Mesenchymal stem cell (in vitro differentiated cells and primary cell): ENCODE measurements at regions not wholly inside any gene's neighbourhood (a gene's known extent, or its start where the extent isn't known, plus 50 kb on each side); places are given as distances from the start of the nearest gene placed in this dataset.

Source experiments
- DNase-seq: peaks from one replicate; pipeline ENCODE4 v3.0.0-alpha.2; 2013
- H2AFZ ChIP-seq: one replicate; pipeline ENCODE4 v1.6.1; 2013; ENCODE audit warnings: low read depth, mild to moderate bottlenecking, control low read depth, inconsistent platforms, low read length, moderate library complexity
- H2AK5ac ChIP-seq: 2 replicates; pipeline ENCODE4 v1.6.1; 2013; ENCODE audit warnings: low read length, moderate library complexity, mild to moderate bottlenecking, inconsistent platforms; ENCODE audit not compliant: severe bottlenecking
- H2BK120ac ChIP-seq: one replicate; pipeline ENCODE4 v1.6.1; 2013; ENCODE audit warnings: low read depth, mild to moderate bottlenecking, inconsistent platforms, low read length, moderate library complexity
- H2BK12ac ChIP-seq, 2 experiments: one replicate each; pipeline ENCODE4 v1.6.1; 2013; ENCODE audit warnings: inconsistent platforms in 2 of 2, low read length in 2 of 2, mild to moderate bottlenecking in 2 of 2, moderate library complexity in 2 of 2, control low read depth in 1 of 2
- H2BK15ac ChIP-seq: one replicate; pipeline ENCODE4 v1.6.1; 2013; ENCODE audit warnings: mild to moderate bottlenecking, low read depth, inconsistent platforms; ENCODE audit not compliant: poor library complexity, severe bottlenecking
- H2BK5ac ChIP-seq: 2 replicates; pipeline ENCODE4 v1.6.1; 2013; ENCODE audit warnings: low read depth, mild to moderate bottlenecking, low read length, control low read depth, inconsistent platforms; ENCODE audit not compliant: poor library complexity, severe bottlenecking
- H3K14ac ChIP-seq, 2 experiments: one replicate each; pipeline ENCODE4 v1.6.1; 2013; ENCODE audit warnings: inconsistent platforms in 2 of 2, low read length in 2 of 2, control low read depth in 1 of 2, mild to moderate bottlenecking in 1 of 2, moderate library complexity in 1 of 2
- H3K18ac ChIP-seq, 2 experiments: one replicate each; pipeline ENCODE4 v1.6.1; 2013; ENCODE audit warnings: inconsistent platforms in 2 of 2, low read length in 2 of 2, control low read depth in 1 of 2, low read depth in 1 of 2, mild to moderate bottlenecking in 1 of 2
- H3K23ac ChIP-seq, 2 experiments: one replicate each; pipeline ENCODE4 v1.6.1; 2013; ENCODE audit warnings: inconsistent platforms in 2 of 2, low read length in 2 of 2, mild to moderate bottlenecking in 2 of 2, moderate library complexity in 2 of 2, control low read depth in 1 of 2
- H3K27ac ChIP-seq: 2 replicates; pipeline ENCODE4 v1.5.1; 2013; ENCODE audit warnings: mild to moderate bottlenecking, moderate library complexity, low read length, control low read depth, inconsistent platforms; ENCODE audit not compliant: poor library complexity, severe bottlenecking
- H3K27me3 ChIP-seq, 2 experiments: 2 replicates each; pipeline versions ENCODE4 v1.6.1 to v1.7.0; 2013; ENCODE audit warnings: low read length in 2 of 2, mild to moderate bottlenecking in 2 of 2, moderate library complexity in 2 of 2, control low read depth in 1 of 2, inconsistent platforms in 1 of 2; ENCODE audit not compliant: control insufficient read depth in 1 of 2, insufficient read depth in 1 of 2
- H3K36me3 ChIP-seq, 2 experiments: 2 replicates each; pipeline versions ENCODE4 v1.6.1 to v1.7.0; 2013; ENCODE audit warnings: low read length in 2 of 2, control low read depth in 1 of 2, inconsistent platforms in 1 of 2, low read depth in 1 of 2, mild to moderate bottlenecking in 1 of 2; ENCODE audit not compliant: insufficient read depth in 2 of 2, control insufficient read depth in 1 of 2
- H3K4ac ChIP-seq, 2 experiments: one replicate each; pipeline ENCODE4 v1.6.1; 2013; ENCODE audit warnings: inconsistent platforms in 2 of 2, low read length in 2 of 2, mild to moderate bottlenecking in 2 of 2, moderate library complexity in 2 of 2, control low read depth in 1 of 2, low read depth in 1 of 2
- H3K4me1 ChIP-seq: 2 replicates; pipeline ENCODE4 v1.6.1; 2013; ENCODE audit warnings: low read depth, low read length, control low read depth; ENCODE audit not compliant: control insufficient read depth, insufficient read depth
- H3K4me2 ChIP-seq: 2 replicates; pipeline ENCODE4 v1.6.1; 2013; ENCODE audit warnings: low read length, mild to moderate bottlenecking, inconsistent platforms; ENCODE audit not compliant: poor library complexity, severe bottlenecking
- H3K4me3 ChIP-seq, 2 experiments: 2 replicates each; pipeline versions ENCODE4 v1.5.1 to v1.7.0; 2013; ENCODE audit warnings: low read length in 2 of 2, mild to moderate bottlenecking in 2 of 2, control low read depth in 1 of 2, low read depth in 1 of 2; ENCODE audit not compliant: insufficient read depth in 1 of 2
- H3K79me1 ChIP-seq: replicated peaks from 2 replicates; pipeline ENCODE4 v1.6.1; 2013; ENCODE audit warnings: mild to moderate bottlenecking, control low read depth, low read length, inconsistent platforms; ENCODE audit not compliant: poor library complexity, severe bottlenecking
- H3K9ac ChIP-seq: 2 replicates; pipeline ENCODE4 v1.7.0; 2013; ENCODE audit warnings: mild to moderate bottlenecking, low read length, moderate library complexity
- H3K9me3 ChIP-seq: 2 replicates; pipeline ENCODE4 v1.7.0; 2013; ENCODE audit warnings: mild to moderate bottlenecking, low read length; ENCODE audit not compliant: control insufficient read depth
- H4K8ac ChIP-seq: one replicate; pipeline ENCODE4 v1.6.1; 2013; ENCODE audit warnings: inconsistent platforms, mild to moderate bottlenecking, low read length, moderate library complexity
- H4K91ac ChIP-seq: one replicate; pipeline ENCODE4 v1.6.1; 2013; ENCODE audit warnings: mild to moderate bottlenecking, low read length, inconsistent platforms
- WGBS: methylation state at CpG from one replicate; pipeline ENCODE4 v1.1.7; 2013; ENCODE audit warnings: mixed read lengths; 5-methylcytosine and 5-hydroxymethylcytosine counted together

DNA sequence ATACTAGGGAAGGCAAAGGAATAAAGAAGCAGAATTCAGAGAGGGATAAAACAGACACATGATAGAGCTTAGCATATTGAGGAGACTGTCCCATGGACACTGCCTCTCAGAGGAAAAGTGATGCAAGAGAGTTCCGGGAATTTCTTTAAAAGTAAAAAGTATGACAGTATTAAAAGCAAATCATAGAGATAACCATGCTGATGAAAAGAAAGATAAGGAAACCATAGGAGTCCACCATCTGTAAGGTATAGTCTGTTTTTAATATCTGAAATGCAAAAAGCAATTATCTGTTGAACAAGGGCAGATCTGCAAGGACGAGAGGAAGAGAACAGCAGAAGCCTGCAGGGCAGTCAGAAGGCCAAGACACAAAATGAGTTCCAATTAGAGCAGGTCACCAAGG lies 495.9 kb upstream of the GOLIM4 start:
- Histone ChIP-seq H3K14ac (no peak overlapping the region), H3K9me3 (no peaks in the 10 kb centered on the region), H2AFZ (no peak overlapping the region), H3K79me1 (no peaks in the 10 kb centered on the region), H2BK5ac (no peak overlapping the region), H3K23ac (no peak overlapping the region), H3K4ac (no peak overlapping the region), H3K4me1 (no peaks in the 10 kb centered on the region), H4K91ac (no peak overlapping the region), H3K27me3 (no peaks in the 10 kb centered on the region), H3K9ac (no peak overlapping the region), H4K8ac (no peak overlapping the region), H3K4me2 (no peak overlapping the region), H3K36me3 (no peaks in the 10 kb centered on the region), H3K18ac (no peak overlapping the region), H2AK5ac (no peak overlapping the region), H2BK120ac (no peak overlapping the region), H2BK12ac (no peak overlapping the region), H3K4me3 (no peak overlapping the region), H3K27ac (no peak overlapping the region), H2BK15ac (no peak overlapping the region)
- 79% methylated on average over 2 of the region's 2 CpGs for WGBS
- DNase-seq, result no peak

DNA sequence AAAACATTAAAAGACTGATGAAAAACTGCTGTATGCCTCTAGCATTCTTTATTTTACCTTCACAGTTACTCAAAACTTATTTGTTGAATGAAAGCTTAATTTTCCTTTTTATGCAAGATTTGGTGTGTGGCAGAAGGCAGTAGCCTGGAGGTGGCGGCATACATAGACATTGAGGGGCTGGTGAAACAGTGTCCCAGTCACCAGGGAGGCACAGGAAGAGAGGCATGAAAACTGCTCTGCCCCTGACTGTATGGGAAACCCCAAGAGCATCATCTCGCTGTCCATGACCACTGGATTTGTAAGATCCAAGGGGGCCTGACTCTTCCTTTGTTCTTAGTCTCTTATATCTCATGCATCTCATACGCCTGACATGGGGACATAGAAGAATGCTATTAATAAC lies 493.7 kb upstream of the GOLIM4 start:
- no peaks in the 10 kb centered on the region for H3K36me3 ChIP-seq
- H3K23ac ChIP-seq, result no peak overlapping the region
- no peak overlapping the region for H4K8ac ChIP-seq
- H3K4me3 ChIP-seq, result no peak overlapping the region
- H3K4ac ChIP-seq, result no peak overlapping the region
- H2BK12ac ChIP-seq, result no peak overlapping the region
- no peak for DNase-seq
- no peaks in the 10 kb centered on the region for H3K4me1 ChIP-seq
- no peak overlapping the region for H3K9ac ChIP-seq
- H3K18ac ChIP-seq, result no peak overlapping the region
- 97% methylated on average over 1 of the region's 3 CpGs for WGBS
- no peak overlapping the region for H3K27ac ChIP-seq
- no peak overlapping the region for H2BK5ac ChIP-seq
- no peak overlapping the region for H4K91ac ChIP-seq
- no peak overlapping the region for H3K14ac ChIP-seq
- H2AK5ac ChIP-seq, result no peak overlapping the region
- no peak overlapping the region for H2BK15ac ChIP-seq
- no peak overlapping the region for H2BK120ac ChIP-seq
- no peak overlapping the region for H2AFZ ChIP-seq
- no peaks in the 10 kb centered on the region for H3K79me1 ChIP-seq
- H3K9me3 ChIP-seq, result no peaks in the 10 kb centered on the region
- no peak overlapping the region for H3K4me2 ChIP-seq
- no peaks in the 10 kb centered on the region for H3K27me3 ChIP-seq

DNA sequence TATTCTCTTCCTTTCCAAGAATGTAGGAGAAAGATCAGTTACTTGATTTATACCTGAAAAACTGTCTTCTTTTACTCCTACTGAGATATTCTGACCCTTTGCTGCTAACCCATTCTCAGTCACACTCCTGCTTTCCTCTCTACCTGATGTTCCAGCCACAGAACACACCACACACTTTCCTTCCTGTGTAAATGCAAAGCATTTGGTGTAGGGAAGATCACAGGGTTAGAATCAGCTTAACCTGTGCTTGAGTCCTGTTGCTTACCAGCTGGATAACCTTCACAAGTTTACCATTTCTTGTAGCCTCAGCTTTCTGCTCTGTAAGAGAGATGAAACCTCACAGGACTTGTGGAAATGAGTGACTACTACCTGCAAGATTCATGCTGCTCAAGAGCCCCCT lies 489.8 kb upstream of the GOLIM4 start:
- no peak overlapping the region for H4K91ac ChIP-seq
- no peak overlapping the region for H2BK120ac ChIP-seq
- no peak overlapping the region for H3K4me3 ChIP-seq
- H3K9me3 ChIP-seq, result no peaks in the 10 kb centered on the region
- H3K36me3 ChIP-seq, result no peaks in the 10 kb centered on the region
- no peak overlapping the region for H4K8ac ChIP-seq
- H3K23ac ChIP-seq, result no peak overlapping the region
- H3K27me3 ChIP-seq, result no peaks in the 10 kb centered on the region
- no peak overlapping the region for H3K14ac ChIP-seq
- no peak overlapping the region for H2BK12ac ChIP-seq
- no peaks in the 10 kb centered on the region for H3K4me1 ChIP-seq
- no peak overlapping the region for H3K27ac ChIP-seq
- H2AK5ac ChIP-seq, result no peak overlapping the region
- H2BK15ac ChIP-seq, result no peak overlapping the region
- no peak overlapping the region for H3K18ac ChIP-seq
- H2AFZ ChIP-seq, result no peak overlapping the region
- no peaks in the 10 kb centered on the region for H3K79me1 ChIP-seq
- H3K4ac ChIP-seq, result no peak overlapping the region
- DNase-seq, result no peak
- no peak overlapping the region for H3K4me2 ChIP-seq
- no peak overlapping the region for H2BK5ac ChIP-seq
- no peak overlapping the region for H3K9ac ChIP-seq

DNA sequence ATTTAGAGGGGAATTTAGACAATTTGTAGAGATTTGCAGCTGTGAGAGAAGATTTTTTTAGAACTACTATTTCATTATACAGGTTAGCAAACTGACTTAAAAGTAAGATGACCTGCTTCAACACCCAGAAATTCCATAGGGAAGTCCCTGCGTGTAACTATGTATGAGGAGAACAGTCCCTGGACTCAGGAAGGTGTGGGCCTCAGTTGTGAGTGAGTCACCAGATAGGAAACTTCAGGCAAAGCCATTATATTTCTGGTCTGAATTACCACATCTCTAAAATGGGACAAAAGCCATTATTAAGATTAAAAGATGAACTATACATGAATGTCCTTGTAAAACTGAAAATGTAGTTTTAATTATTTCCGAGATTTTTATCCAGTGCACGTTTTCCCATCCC lies 488.3 kb upstream of the GOLIM4 start:
- H2BK5ac ChIP-seq, result no peak overlapping the region
- no peaks in the 10 kb centered on the region for H3K27me3 ChIP-seq
- no peak overlapping the region for H3K18ac ChIP-seq
- H2BK15ac ChIP-seq, result no peak overlapping the region
- no peak overlapping the region for H3K23ac ChIP-seq
- H3K14ac ChIP-seq, result no peak overlapping the region
- no peaks in the 10 kb centered on the region for H3K9me3 ChIP-seq
- no peak overlapping the region for H2BK120ac ChIP-seq
- H3K36me3 ChIP-seq, result no peaks in the 10 kb centered on the region
- no peak overlapping the region for H2AK5ac ChIP-seq
- H3K27ac ChIP-seq, result no peak overlapping the region
- no peak overlapping the region for H3K4me3 ChIP-seq
- H3K4me2 ChIP-seq, result no peak overlapping the region
- no peak overlapping the region for H4K91ac ChIP-seq
- no peak overlapping the region for H2AFZ ChIP-seq
- no peak overlapping the region for H3K4ac ChIP-seq
- no peak overlapping the region for H4K8ac ChIP-seq
- no peaks in the 10 kb centered on the region for H3K4me1 ChIP-seq
- no CpG with 5 or more reads among the region's 3 CpGs for WGBS
- H2BK12ac ChIP-seq, result no peak overlapping the region
- no peaks in the 10 kb centered on the region for H3K79me1 ChIP-seq
- H3K9ac ChIP-seq, result no peak overlapping the region
- DNase-seq, result no peak
